SK-N-SH (cell line): ENCODE measurements at regions not wholly inside any gene's neighbourhood (a gene's known extent, or its start where the extent isn't known, plus 50 kb on each side); places are given as distances from the start of the nearest gene placed in this dataset.

Experiments used
- CTCF ChIA-PET: fragments of 300-600, 350-600 bp; formaldehyde crosslinking; extraction: SDS; loops from one replicate; lab custom pipeline; 2021; lab: Yijun Ruan, JAX
- POLR2A ChIA-PET: fragments of 350-600 bp; sonication (Branson Sonifier 250); formaldehyde crosslinking; extraction: SDS; loops from one replicate; lab custom pipeline; 2020; ENCODE audit warnings: antibody characterized with exemption, inconsistent platforms; lab: Yijun Ruan, JAX
- DNase-seq: peaks from one replicate; pipeline ENCODE4 v3.0.0; 2012
- H2AFZ ChIP-seq: fragments of 200-600 bp; sonication (generic); 2 replicates; pipeline ENCODE4 v1.8.1; 2016; ENCODE audit warnings: antibody characterized with exemption, mild to moderate bottlenecking, low read depth
- H3F3A ChIP-seq: fragments of 200-600 bp; sonication (generic); replicated peaks from 2 replicates; pipeline ENCODE3; 2016; ENCODE audit warnings: antibody characterized with exemption, mild to moderate bottlenecking; ENCODE audit not compliant: insufficient read depth
- H3K27ac ChIP-seq, 2 experiments: fragments of 200-500 bp in 1 of 2; fragments of 200-600 bp in 1 of 2; sonication (Bioruptor generic) in 1 of 2; sonication (generic), shearing (Covaris generic) in 1 of 2; 2 replicates each; pipeline versions ENCODE4 v1.5.1 to v1.6.1; 2014 to 2016; ENCODE audit warnings: low read depth in 2 of 2, inconsistent platforms in 1 of 2, low read length in 1 of 2, mild to moderate bottlenecking in 1 of 2, mixed read lengths in 1 of 2
- H3K27me3 ChIP-seq: fragments of 200-600 bp; sonication (generic), shearing (Covaris generic); 2 replicates; pipeline ENCODE4 v1.6.1; 2016; ENCODE audit warnings: mixed run types; ENCODE audit not compliant: insufficient read depth
- H3K36me3 ChIP-seq, 2 experiments: fragments of 200-500 bp in 1 of 2; fragments of 200-600 bp in 1 of 2; sonication (Bioruptor generic) in 1 of 2; sonication (generic) in 1 of 2; replicated peaks in 1 of 2; 2 replicates each; pipeline versions ENCODE3 to v1.5.1; 2014 to 2016; ENCODE audit warnings: low read length in 1 of 2, mild to moderate bottlenecking in 1 of 2; ENCODE audit not compliant: insufficient read depth in 2 of 2, control insufficient read depth in 1 of 2
- H3K4me1 ChIP-seq, 2 experiments: fragments of 200-500 bp in 1 of 2; fragments of 200-600 bp in 1 of 2; sonication (Bioruptor generic) in 1 of 2; sonication (generic), shearing (Covaris generic) in 1 of 2; 2 replicates each; pipeline versions ENCODE4 v1.5.1 to v1.6.1; 2014 to 2016; ENCODE audit warnings: low read depth in 1 of 2, low read length in 1 of 2, mixed run types in 1 of 2; ENCODE audit not compliant: insufficient read depth in 2 of 2, control insufficient read depth in 1 of 2
- H3K4me2 ChIP-seq: fragments of 200-600 bp; sonication (generic), shearing (Covaris generic); 2 replicates; pipeline ENCODE4 v1.6.1; 2017; ENCODE audit warnings: mixed run types
- H3K4me3 ChIP-seq, 2 experiments: fragments of 200-500 bp in 1 of 2; fragments of 200-600 bp in 1 of 2; sonication (Bioruptor generic) in 1 of 2; sonication (generic), shearing (Covaris generic) in 1 of 2; 2 replicates each; pipeline versions ENCODE4 v1.5.1 to v1.8.1; 2014 to 2016; ENCODE audit warnings: low read depth in 2 of 2, inconsistent platforms in 1 of 2, low read length in 1 of 2, mild to moderate bottlenecking in 1 of 2, mixed read lengths in 1 of 2, moderate library complexity in 1 of 2
- H3K79me2 ChIP-seq: fragments of 200-600 bp; sonication (generic); 2 replicates; pipeline ENCODE4 v1.8.1; 2017; ENCODE audit warnings: mild to moderate bottlenecking; ENCODE audit not compliant: insufficient read depth
- H3K9ac ChIP-seq: fragments of 200-600 bp; sonication (generic); 2 replicates; pipeline ENCODE4 v1.6.1; 2017; ENCODE audit warnings: mixed run types
- H3K9me2 ChIP-seq: fragments of 200-600 bp; sonication (generic); 2 replicates; pipeline ENCODE4 v1.6.1; 2017; ENCODE audit warnings: mixed run types
- H3K9me3 ChIP-seq: fragments of 200-600 bp; sonication (generic); 2 replicates; pipeline ENCODE4 v1.6.1; 2017; ENCODE audit warnings: mixed run types, mild to moderate bottlenecking, moderate library complexity
- H4K20me1 ChIP-seq: fragments of 200-600 bp; sonication (generic); 2 replicates; pipeline ENCODE4 v1.6.1; 2017; ENCODE audit warnings: mild to moderate bottlenecking, mixed run types; ENCODE audit not compliant: insufficient read depth
- CHD2 ChIP-seq: fragments of 150-350 bp; IDR thresholded peaks from 2 replicates; pipeline ENCODE4 v1.6.1; 2018; ENCODE audit warnings: low read length; ENCODE audit not compliant: partially characterized antibody
- ELF1 ChIP-seq: IDR thresholded peaks from 2 replicates; pipeline ENCODE4 v1.4.0; 2012
- EP300 ChIP-seq, 2 experiments: IDR thresholded peaks; 2 replicates each; pipeline versions ENCODE4 v1.4.0 to v1.6.1; 2012; ENCODE audit warnings: borderline replicate concordance in 1 of 2, low read depth in 1 of 2, low read length in 1 of 2
- EZH2phosphoT487 ChIP-seq: fragments of 200-600 bp; sonication (generic); IDR thresholded peaks from 2 replicates; pipeline ENCODE4 v1.6.1; 2017; ENCODE audit warnings: low read depth, mixed run types, mild to moderate bottlenecking, antibody characterized with exemption, moderate library complexity, borderline replicate concordance
- FOSL2 ChIP-seq: IDR thresholded peaks from 2 replicates; pipeline ENCODE4 v1.4.0; 2012; ENCODE audit warnings: low read depth, mild to moderate bottlenecking, moderate library complexity, borderline replicate concordance
- FOXM1 ChIP-seq: IDR thresholded peaks from 2 replicates; pipeline ENCODE4 v1.4.0; 2012; ENCODE audit warnings: low read depth, mild to moderate bottlenecking
- GABPA ChIP-seq: IDR thresholded peaks from 2 replicates; pipeline ENCODE4 v1.4.0; 2012; ENCODE audit warnings: low read depth, mild to moderate bottlenecking
- GATA2 ChIP-seq: sonication (generic); formaldehyde crosslinking; IDR thresholded peaks from 2 replicates; pipeline ENCODE4 v1.5.0; 2020; ENCODE audit warnings: mild to moderate bottlenecking, missing genetic modification reagents
- JUND ChIP-seq: IDR thresholded peaks from 2 replicates; pipeline ENCODE4 v1.4.0; 2012
- MAX ChIP-seq: IDR thresholded peaks from 2 replicates; pipeline ENCODE4 v1.4.0; 2012; ENCODE audit warnings: low read depth
- NFIC ChIP-seq: IDR thresholded peaks from 2 replicates; pipeline ENCODE4 v1.4.0; 2012; ENCODE audit warnings: borderline replicate concordance
- NRF1 ChIP-seq: IDR thresholded peaks from 2 replicates; pipeline ENCODE4 v1.6.1; 2012; ENCODE audit warnings: low read depth, mild to moderate bottlenecking, low read length
- POLR2AphosphoS5 ChIP-seq: IDR thresholded peaks from 2 replicates; pipeline ENCODE4 v1.6.1; 2012; ENCODE audit warnings: low read depth, low read length
- RFX5 ChIP-seq: IDR thresholded peaks from 2 replicates; pipeline ENCODE4 v1.6.1; 2012; ENCODE audit warnings: mild to moderate bottlenecking, improper control_type of control experiment, low read length
- RXRA ChIP-seq: IDR thresholded peaks from 2 replicates; pipeline ENCODE4 v1.4.0; 2012; ENCODE audit warnings: low read depth, mild to moderate bottlenecking, borderline replicate concordance
- SIN3A ChIP-seq: IDR thresholded peaks from 2 replicates; pipeline ENCODE4 v1.6.1; 2012; ENCODE audit warnings: low read depth, mild to moderate bottlenecking, low read length, moderate library complexity, borderline replicate concordance
- SMC3 ChIP-seq: IDR thresholded peaks from 2 replicates; pipeline ENCODE4 v1.6.1; 2012; ENCODE audit warnings: low read depth, low read length, improper control_type of control experiment
- TAF1 ChIP-seq: IDR thresholded peaks from 2 replicates; pipeline ENCODE4 v1.6.1; 2012; ENCODE audit warnings: low read depth, mild to moderate bottlenecking, low read length, moderate library complexity, borderline replicate concordance
- TCF12 ChIP-seq: IDR thresholded peaks from 2 replicates; pipeline ENCODE4 v1.4.0; 2012
- TEAD4 ChIP-seq: IDR thresholded peaks from 2 replicates; pipeline ENCODE4 v1.4.0; 2012; ENCODE audit warnings: mild to moderate bottlenecking, borderline replicate concordance; ENCODE audit not compliant: insufficient read depth
- USF2 ChIP-seq: fragments of 150-350 bp; IDR thresholded peaks from 2 replicates; pipeline ENCODE4 v1.6.1; 2017; ENCODE audit warnings: antibody characterized with exemption, low read length, low read depth, borderline replicate concordance
- YY1 ChIP-seq: IDR thresholded peaks from 2 replicates; pipeline ENCODE4 v1.4.0; 2012; ENCODE audit warnings: low read depth, mild to moderate bottlenecking
- WGBS: methylation state at CpG from one replicate; pipeline ENCODE4 v1.1.6; 2017; ENCODE audit warnings: low lambda C conversion rate; 5-methylcytosine and 5-hydroxymethylcytosine counted together

- WGBS, result 31% methylated on average over 4 of the region's 4 CpGs
- CTCF ChIA-PET, result interaction anchor here (0.5 kb wide), 1 partner anchor 15 kb away, joined by 3 read pairs; no protein-coding TSS in a partner anchor
- no peak for DNase-seq
These were observed 117.7 kb upstream of the ALDH1B1 start for GRCh38 chr9:38274800-38275199.

GRCh38 chr9:38272710-38273109 is 119.8 kb upstream of the ALDH1B1 start:
- H2AFZ ChIP-seq, result no peak overlapping the region
- 15% methylated on average over 1 of the region's 1 CpG for WGBS
- H4K20me1 ChIP-seq, result no peaks in the 10 kb centered on the region
- no peak overlapping the region for H3K4me2 ChIP-seq
- H3K36me3 ChIP-seq, result no peaks in the 10 kb centered on the region
- DNase-seq, result no peak
- no peak overlapping the region for H3K4me3 ChIP-seq
- no peak overlapping the region for H3K27ac ChIP-seq
- no peaks in the 10 kb centered on the region for H3F3A ChIP-seq
- no peaks in the 10 kb centered on the region; a peak in 1 of 4 replicates for H3K4me1 ChIP-seq
- ChIA-PET POLR2A (no interaction called here), CTCF (interaction anchor here (1.1 to 1.3 kb wide), 2 partner anchors 39 to 359 kb away, joined by 3 to 6 read pairs; no protein-coding TSS in a partner anchor)
- H3K9ac ChIP-seq, result no peak overlapping the region
- H3K9me2 ChIP-seq, result no peaks in the 10 kb centered on the region
- H3K9me3 ChIP-seq, result no peaks in the 10 kb centered on the region
- H3K27me3 ChIP-seq, result no peaks in the 10 kb centered on the region; the same call in 1 of the 2 replicates
- TF ChIP-seq NFIC, result no peak
- TF ChIP-seq GABPA, result no peak
- TF ChIP-seq TAF1, result no peak
- TF ChIP-seq YY1, result no peak
- no peak for TF ChIP-seq FOSL2
- no peak for TF ChIP-seq SMC3
- no peak for TF ChIP-seq TCF12
- TF ChIP-seq TEAD4, result no peak
- no peak for TF ChIP-seq EZH2phosphoT487
- TF ChIP-seq RXRA, result no peak
- no peak for TF ChIP-seq RFX5
- no peak for TF ChIP-seq JUND
- TF ChIP-seq MAX, result no peak
- no peak for TF ChIP-seq FOXM1
- no peak for TF ChIP-seq NRF1
- TF ChIP-seq USF2, result no peak
- no peak for TF ChIP-seq EP300 (IDR thresholded peaks at IDR 0.05; ENCODE audit: borderline replicate concordance in 1 of 2, low read depth in 1 of 2, low read length in 1 of 2)
- TF ChIP-seq GATA2 (CRISPR knock-in tag), result no peak
- TF ChIP-seq CHD2, result no peak
- no peak for TF ChIP-seq ELF1
- TF ChIP-seq, all 33 proteins: peak for 0
- H3K79me2 ChIP-seq, result no peaks in the 10 kb centered on the region

More at GRCh38 chr9:38274800-38275199, 117.7 kb upstream of the ALDH1B1 start:
- Histone ChIP-seq H3K4me3 (no peak overlapping the region), H4K20me1 (no peaks in the 10 kb centered on the region), H3K36me3 (no peaks in the 10 kb centered on the region), H3K79me2 (no peaks in the 10 kb centered on the region), H3F3A (no peaks in the 10 kb centered on the region), H3K9me3 (no peaks in the 10 kb centered on the region), H3K27ac (no peak overlapping the region), H2AFZ (no peak overlapping the region), H3K4me1 (no peaks in the 10 kb centered on the region; a peak in 1 of 4 replicates), H3K4me2 (no peak overlapping the region), H3K9ac (no peak overlapping the region), H3K9me2 (no peaks in the 10 kb centered on the region), H3K27me3 (no peaks in the 10 kb centered on the region; the same call in 1 of the 2 replicates)
- POLR2A ChIA-PET, result no interaction called here
- TF ChIP-seq FOXM1 (no peak), TAF1 (no peak), GATA2 (CRISPR knock-in tag) (no peak), NRF1 (no peak), ELF1 (no peak), SIN3A (no peak), POLR2AphosphoS5 (no peak), FOSL2 (no peak), YY1 (no peak), MAX (no peak), NFIC (no peak), SMC3 (no peak), RFX5 (no peak)
